Psoas muscle (tissue), 7 donors: ENCODE measurements at regions not wholly inside any gene's neighbourhood (a gene's known extent, or its start where the extent isn't known, plus 50 kb on each side); places are given as distances from the start of the nearest gene placed in this dataset.

Source experiments
- ATAC-seq, 4 donors: fragments of 200-7000 bp; cut with Tn5 transposase; one replicate each; pipeline ENCODE4 v1.9.1; 2020; ENCODE audit warnings: moderate library complexity in 3 of 4, mild to moderate bottlenecking in 2 of 4
- DNase-seq, 2 donors: peaks; one replicate each; pipeline ENCODE4 v3.0.0-alpha.2; 2020
- H3K27ac ChIP-seq: fragments of 200-600 bp; one replicate; pipeline ENCODE4 v1.8.0; 2022
- H3K27me3 ChIP-seq, 3 donors: fragments of 200-600 bp in 1 of 3; one replicate each; pipeline versions ENCODE4 v1.6.1 to v1.8.0; 2013 to 2022; ENCODE audit warnings: low read length in 2 of 3, mild to moderate bottlenecking in 2 of 3, moderate library complexity in 1 of 3; ENCODE audit not compliant: insufficient read depth in 3 of 3
- H3K36me3 ChIP-seq, 2 donors: fragments of 200-600 bp in 1 of 2; one replicate each; pipeline versions ENCODE4 v1.6.1 to v1.8.0; 2013 to 2022; ENCODE audit warnings: low read depth in 1 of 2, mild to moderate bottlenecking in 1 of 2, moderate library complexity in 1 of 2; ENCODE audit not compliant: insufficient read depth in 1 of 2
- H3K4me1 ChIP-seq: fragments of 200-600 bp; one replicate; pipeline ENCODE4 v1.8.0; 2022
- H3K4me3 ChIP-seq: fragments of 200-600 bp; one replicate; pipeline ENCODE4 v1.8.0; 2022; ENCODE audit warnings: mild to moderate bottlenecking
- H3K9me3 ChIP-seq: fragments of 200-600 bp; one replicate; pipeline ENCODE4 v1.8.0; 2022
- WGBS, 3 donors: extraction: QIAGEN DNeasy Blood & Tissue Kit; methylation state at CpG; one replicate each; pipeline versions ENCODE4 v1.1.6 to v1.1.7; 2013; 5-methylcytosine and 5-hydroxymethylcytosine counted together
- intact Hi-C, 2 donors: fragments of 100-400 bp; cut with DNase I; formaldehyde crosslinking; loops; one replicate each; pipeline versions ENCODE4 v1.11.0 to v1.14.2; 2022
- TF ChIP-seq, protein P1 (sequence below): fragments of 200-600 bp; IDR thresholded peaks from one replicate; pipeline ENCODE4 v1.8.0; 2022; ENCODE audit warnings: antibody characterized with exemption
- donor health status: healthy with polysubstance abuse.
- donor health status: DM: no; HTN: no; CAD: no; lungs with moderate emphysema.
- donor health status: Bipolar disorder and iron deficiency.
- donor health status: healthy.
- donor health status: DM: yes; HTN: yes; CAD: no.
- donor health status: DM: no; HTN: no; CAD: no.
- donor health status: DM: yes; HTN: yes; CAD: no.

DNA sequence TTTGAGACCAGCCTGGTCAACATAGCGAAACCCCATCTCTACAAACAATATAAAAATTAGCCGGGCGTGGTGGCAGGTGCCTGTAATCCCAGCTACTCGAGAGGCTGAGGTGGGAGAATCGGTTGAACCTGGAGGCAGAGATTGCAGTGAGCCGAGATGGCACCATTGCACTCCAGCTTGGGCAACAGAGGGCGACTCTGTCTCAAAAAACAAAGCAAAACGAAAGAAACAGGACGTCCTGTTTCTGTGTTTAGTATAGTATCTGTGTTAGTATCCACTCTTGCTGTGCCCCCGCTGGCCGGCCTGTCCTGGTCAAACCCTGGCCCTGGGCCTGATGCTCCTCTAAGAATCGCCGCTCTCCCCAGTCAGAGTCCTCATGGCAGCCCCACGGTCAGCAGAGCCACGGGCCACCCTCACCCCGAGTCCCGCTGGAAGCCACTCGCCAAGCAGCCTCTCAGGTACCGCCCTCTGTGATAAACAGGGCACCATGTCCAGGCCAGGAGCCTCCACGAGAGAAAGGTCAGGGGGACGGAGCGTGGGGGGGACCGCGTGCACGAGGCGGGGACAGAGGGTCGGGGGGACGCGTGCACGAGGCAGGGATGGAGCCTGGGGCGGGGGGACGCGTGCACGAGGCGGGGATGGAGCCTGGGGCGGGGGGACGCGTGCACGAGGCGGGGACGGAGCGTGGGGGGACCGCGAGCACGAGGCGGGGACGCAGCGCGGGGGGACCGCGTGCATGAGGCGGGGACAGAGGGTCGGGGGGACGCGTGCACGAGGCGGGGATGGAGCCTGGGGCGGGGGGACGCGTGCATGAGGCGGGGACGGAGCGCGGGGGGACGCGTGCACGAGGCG, 384.5 kb downstream of the SMOC2 start:
- WGBS, 3 donors, result 94 to 96% (median 95%) methylated on average over 44 to 68 of the region's 68 CpGs

DNA sequence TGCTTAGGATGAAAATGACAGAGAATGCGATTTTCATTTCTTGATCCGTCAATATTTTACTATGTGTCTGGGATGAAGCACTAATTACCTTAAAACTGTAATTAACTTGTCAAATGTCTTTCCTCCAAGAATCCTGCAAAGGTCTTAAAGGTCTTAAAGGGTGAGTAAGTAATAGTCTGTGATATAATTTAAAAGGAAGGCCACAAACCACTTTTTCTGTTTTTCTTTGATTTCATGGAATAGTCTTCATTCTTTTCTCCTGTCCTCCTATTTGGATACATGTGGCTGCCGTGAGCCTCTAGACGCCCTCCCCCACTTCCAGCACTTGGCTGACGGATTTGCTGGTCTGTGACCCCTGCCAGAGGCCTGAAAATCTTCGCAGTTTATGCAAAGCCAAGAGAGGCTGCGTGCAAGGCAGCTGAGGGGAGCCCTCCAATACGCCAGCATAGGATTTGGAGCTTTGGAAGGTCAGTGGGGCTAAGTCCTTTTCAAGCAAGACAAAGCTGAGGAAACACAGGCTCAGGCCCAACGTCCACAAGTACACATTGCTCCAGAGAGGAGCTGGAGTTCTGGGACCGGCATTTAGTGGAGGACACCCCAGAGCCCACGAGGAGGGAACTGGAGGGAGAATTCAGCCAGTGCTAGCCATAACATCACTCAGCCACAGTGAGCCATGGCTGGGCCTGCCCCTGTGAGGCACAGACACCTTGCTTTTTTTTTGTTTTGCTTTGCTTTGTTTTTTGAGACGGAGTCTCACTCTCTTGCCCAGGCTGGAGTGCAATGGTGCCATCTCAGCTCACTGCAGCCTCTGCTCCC, 382.6 kb downstream of the SMOC2 start:
- no peak overlapping the region for H3K27ac ChIP-seq
- no peaks in the 10 kb centered on the region for H3K36me3 ChIP-seq
- H3K27me3 ChIP-seq, result peaks cover 0 to 2% (median 0%) of the 10 kb centered on the region in 3 donors
- no peak for ATAC-seq
- DNase-seq, result no peak
- no peaks in the 10 kb centered on the region for H3K9me3 ChIP-seq
- H3K4me1 ChIP-seq, result no peaks in the 10 kb centered on the region
- 51 to 52% (median 52%) methylated on average over 12 of the region's 12 CpGs for WGBS, 3 donors
- TF ChIP-seq, protein P1, sequence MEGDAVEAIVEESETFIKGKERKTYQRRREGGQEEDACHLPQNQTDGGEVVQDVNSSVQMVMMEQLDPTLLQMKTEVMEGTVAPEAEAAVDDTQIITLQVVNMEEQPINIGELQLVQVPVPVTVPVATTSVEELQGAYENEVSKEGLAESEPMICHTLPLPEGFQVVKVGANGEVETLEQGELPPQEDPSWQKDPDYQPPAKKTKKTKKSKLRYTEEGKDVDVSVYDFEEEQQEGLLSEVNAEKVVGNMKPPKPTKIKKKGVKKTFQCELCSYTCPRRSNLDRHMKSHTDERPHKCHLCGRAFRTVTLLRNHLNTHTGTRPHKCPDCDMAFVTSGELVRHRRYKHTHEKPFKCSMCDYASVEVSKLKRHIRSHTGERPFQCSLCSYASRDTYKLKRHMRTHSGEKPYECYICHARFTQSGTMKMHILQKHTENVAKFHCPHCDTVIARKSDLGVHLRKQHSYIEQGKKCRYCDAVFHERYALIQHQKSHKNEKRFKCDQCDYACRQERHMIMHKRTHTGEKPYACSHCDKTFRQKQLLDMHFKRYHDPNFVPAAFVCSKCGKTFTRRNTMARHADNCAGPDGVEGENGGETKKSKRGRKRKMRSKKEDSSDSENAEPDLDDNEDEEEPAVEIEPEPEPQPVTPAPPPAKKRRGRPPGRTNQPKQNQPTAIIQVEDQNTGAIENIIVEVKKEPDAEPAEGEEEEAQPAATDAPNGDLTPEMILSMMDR, result no peak
- H3K4me3 ChIP-seq, result no peak overlapping the region
- intact Hi-C loops, result no loop called here

More for the DNA sequence above, 384.5 kb downstream of the SMOC2 start:
- Histone ChIP-seq H3K36me3 (no peaks in the 10 kb centered on the region), H3K4me3 (no peak overlapping the region), H3K27ac (no peak overlapping the region), H3K4me1 (no peaks in the 10 kb centered on the region), H3K27me3 (no peaks in the 10 kb centered on the region), H3K9me3 (no peaks in the 10 kb centered on the region)
- TF ChIP-seq, protein P1, result no peak
- no peak for DNase-seq
- intact Hi-C loops, result no loop called here
- no peak for ATAC-seq

DNA sequence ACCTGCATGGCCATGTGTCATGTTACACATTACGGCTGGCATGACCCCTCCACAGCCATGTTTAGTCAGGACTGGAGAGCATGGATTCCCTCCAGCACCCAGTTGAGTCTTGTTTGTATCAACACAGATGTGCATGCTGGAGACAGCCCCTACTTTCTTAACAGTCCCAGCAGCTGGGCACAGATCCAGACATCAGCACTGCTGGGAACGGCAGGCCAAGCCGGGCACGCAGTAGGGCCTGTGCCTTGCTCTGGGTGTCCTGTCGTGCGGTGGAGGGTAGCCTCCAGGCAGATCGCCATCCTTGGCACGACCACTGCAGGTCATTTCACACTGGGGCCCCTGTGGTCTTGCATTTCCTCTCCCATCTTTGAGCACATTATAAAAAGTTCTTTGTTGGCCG, 381.4 kb downstream of the SMOC2 start:
- H3K9me3 ChIP-seq, result peaks cover under 1% of the 10 kb centered on the region
- DNase-seq, result no peak
- peaks cover 0 to 2% (median 0%) of the 10 kb centered on the region in 3 donors for H3K27me3 ChIP-seq
- H3K36me3 ChIP-seq, result no peaks in the 10 kb centered on the region
- 43 to 55% (median 52%) methylated on average over 9 of the region's 9 CpGs for WGBS, 3 donors
- H3K27ac ChIP-seq, result no peak overlapping the region
- ATAC-seq, result no peak
- H3K4me1 ChIP-seq, result no peaks in the 10 kb centered on the region
- intact Hi-C loops, result no loop called here
- TF ChIP-seq, protein P1, result no peak
- H3K4me3 ChIP-seq, result no peak overlapping the region

DNA sequence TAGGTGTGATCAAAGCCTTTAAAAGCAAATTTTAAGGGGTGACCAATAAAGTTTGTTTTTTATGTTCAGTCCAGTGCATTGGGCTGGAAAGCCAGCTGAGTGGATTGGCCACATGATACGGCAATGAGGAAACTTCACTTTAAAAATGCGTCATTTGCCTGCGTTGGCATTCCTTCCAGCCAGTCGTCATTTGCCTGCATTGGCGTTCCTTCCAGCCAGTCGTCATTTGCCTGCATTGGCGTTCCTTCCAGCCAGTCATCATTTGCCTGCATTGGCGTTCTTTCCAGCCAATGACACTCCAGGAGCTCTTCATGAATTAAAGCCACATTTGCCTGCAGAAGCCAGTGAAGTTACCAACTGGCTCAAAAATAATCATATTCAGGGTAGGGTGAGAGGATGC, 378.6 kb downstream of the SMOC2 start:
- intact Hi-C loops, result no loop called here
- TF ChIP-seq, protein P1, result no peak
- ATAC-seq (no peak), DNase-seq (no peak)
- Histone ChIP-seq H3K36me3 (no peaks in the 10 kb centered on the region), H3K4me3 (no peak overlapping the region), H3K9me3 (peaks cover 6% of the 10 kb centered on the region), H3K27ac (no peak overlapping the region), H3K4me1 (no peaks in the 10 kb centered on the region), H3K27me3 (peaks cover 0 to 4% (median 2%) of the 10 kb centered on the region in 3 donors)
- 78 to 88% (median 82%) methylated on average over 8 of the region's 8 CpGs for whole genome bisulfite sequencing, 3 donors
